ENCODE measurements at regions not wholly inside any gene's neighbourhood (a gene's known extent, or its start where the extent isn't known, plus 50 kb on each side); places are given as distances from the start of the nearest gene placed in this dataset.

- TF ChIP-seq, protein P1, sequence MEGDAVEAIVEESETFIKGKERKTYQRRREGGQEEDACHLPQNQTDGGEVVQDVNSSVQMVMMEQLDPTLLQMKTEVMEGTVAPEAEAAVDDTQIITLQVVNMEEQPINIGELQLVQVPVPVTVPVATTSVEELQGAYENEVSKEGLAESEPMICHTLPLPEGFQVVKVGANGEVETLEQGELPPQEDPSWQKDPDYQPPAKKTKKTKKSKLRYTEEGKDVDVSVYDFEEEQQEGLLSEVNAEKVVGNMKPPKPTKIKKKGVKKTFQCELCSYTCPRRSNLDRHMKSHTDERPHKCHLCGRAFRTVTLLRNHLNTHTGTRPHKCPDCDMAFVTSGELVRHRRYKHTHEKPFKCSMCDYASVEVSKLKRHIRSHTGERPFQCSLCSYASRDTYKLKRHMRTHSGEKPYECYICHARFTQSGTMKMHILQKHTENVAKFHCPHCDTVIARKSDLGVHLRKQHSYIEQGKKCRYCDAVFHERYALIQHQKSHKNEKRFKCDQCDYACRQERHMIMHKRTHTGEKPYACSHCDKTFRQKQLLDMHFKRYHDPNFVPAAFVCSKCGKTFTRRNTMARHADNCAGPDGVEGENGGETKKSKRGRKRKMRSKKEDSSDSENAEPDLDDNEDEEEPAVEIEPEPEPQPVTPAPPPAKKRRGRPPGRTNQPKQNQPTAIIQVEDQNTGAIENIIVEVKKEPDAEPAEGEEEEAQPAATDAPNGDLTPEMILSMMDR (IDR thresholded peaks at IDR 0.05 in 2 of 3, conservative IDR thresholded peaks at IDR 0.05 in 1 of 3; ENCODE audit: control insufficient read depth in 2 of 3, extremely low read depth in 1 of 3, insufficient read depth in 1 of 3, low read depth in 3 of 3, low read length in 3 of 3): no peak
- no peak for TF ChIP-seq CBX5 (IDR thresholded peaks at IDR 0.05; ENCODE audit: low read depth)
- TF ChIP-seq PBX3 (IDR thresholded peaks at IDR 0.05; ENCODE audit: insufficient replicate concordance, low read depth, low read length): no peak
- no peak for TF ChIP-seq SMAD1 (IDR thresholded peaks at IDR 0.05; ENCODE audit: low read depth, partially characterized antibody)
- TF ChIP-seq JUND (IDR thresholded peaks at IDR 0.05; ENCODE audit: low read depth, low read length): no peak
- TF ChIP-seq, protein P2, sequence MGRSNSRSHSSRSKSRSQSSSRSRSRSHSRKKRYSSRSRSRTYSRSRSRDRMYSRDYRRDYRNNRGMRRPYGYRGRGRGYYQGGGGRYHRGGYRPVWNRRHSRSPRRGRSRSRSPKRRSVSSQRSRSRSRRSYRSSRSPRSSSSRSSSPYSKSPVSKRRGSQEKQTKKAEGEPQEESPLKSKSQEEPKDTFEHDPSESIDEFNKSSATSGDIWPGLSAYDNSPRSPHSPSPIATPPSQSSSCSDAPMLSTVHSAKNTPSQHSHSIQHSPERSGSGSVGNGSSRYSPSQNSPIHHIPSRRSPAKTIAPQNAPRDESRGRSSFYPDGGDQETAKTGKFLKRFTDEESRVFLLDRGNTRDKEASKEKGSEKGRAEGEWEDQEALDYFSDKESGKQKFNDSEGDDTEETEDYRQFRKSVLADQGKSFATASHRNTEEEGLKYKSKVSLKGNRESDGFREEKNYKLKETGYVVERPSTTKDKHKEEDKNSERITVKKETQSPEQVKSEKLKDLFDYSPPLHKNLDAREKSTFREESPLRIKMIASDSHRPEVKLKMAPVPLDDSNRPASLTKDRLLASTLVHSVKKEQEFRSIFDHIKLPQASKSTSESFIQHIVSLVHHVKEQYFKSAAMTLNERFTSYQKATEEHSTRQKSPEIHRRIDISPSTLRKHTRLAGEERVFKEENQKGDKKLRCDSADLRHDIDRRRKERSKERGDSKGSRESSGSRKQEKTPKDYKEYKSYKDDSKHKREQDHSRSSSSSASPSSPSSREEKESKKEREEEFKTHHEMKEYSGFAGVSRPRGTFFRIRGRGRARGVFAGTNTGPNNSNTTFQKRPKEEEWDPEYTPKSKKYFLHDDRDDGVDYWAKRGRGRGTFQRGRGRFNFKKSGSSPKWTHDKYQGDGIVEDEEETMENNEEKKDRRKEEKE (IDR thresholded peaks at IDR 0.05): no peak
- no peak for TF ChIP-seq BHLHE40 (IDR thresholded peaks at IDR 0.05; ENCODE audit: borderline replicate concordance in 1 of 2, low read depth in 2 of 2, low read length in 1 of 2)
- TF ChIP-seq SMC3 (IDR thresholded peaks at IDR 0.05; ENCODE audit: borderline replicate concordance, low read length): no peak
- TF ChIP-seq CEBPB (IDR thresholded peaks at IDR 0.05; ENCODE audit: borderline replicate concordance in 1 of 2, low read depth in 2 of 2, low read length in 2 of 2): no peak
Measured at GRCh38 chr5:87948486-87948885, 320.2 kb downstream of the TMEM161B start.

All from GM12878 (cell line).